ENCODE measurements at regions not wholly inside any gene's neighbourhood (a gene's known extent, or its start where the extent isn't known, plus 50 kb on each side); places are given as distances from the start of the nearest gene placed in this dataset.
"Not testable (repeated sequence)": the region's sequence is repeated elsewhere in the genome, so short reads cannot be mapped to it uniquely, and the experiment has no call there.

- not testable (repeated sequence) for H3K4me3 ChIP-seq (ENCODE audit: low read length)
These were observed 52.6 kb upstream of the KIF26B start for GRCh38 chr1:245102149-245102548.

- no peak overlapping the region for H3K4me3 ChIP-seq (ENCODE audit: low read length)
These were observed 55.4 kb upstream of the KIF26B start for GRCh38 chr1:245099401-245099800.

DNA sequence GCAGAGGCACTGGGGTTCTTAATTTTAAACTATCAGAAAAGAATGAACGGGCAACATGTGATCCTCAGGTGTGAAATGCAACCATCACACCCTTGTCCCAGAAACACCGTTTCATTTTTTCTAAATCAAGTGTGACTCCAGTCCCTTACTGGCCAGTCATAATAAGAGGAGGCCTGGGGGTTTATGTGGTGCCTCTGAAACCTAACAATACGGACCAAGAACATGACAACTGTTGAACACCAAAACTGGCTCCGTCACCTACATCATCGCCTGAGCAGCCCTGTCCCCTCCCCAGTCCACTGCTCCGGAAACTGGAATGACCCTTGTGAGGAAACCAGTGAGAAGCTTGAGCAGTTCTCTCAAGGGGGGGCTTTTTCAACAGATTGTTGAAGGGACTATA lies 55.9 kb upstream of the KIF26B start:
- H3K4me3 ChIP-seq (ENCODE audit: low read length): no peak overlapping the region
- no peak for TF ChIP-seq ZNF274 (IDR thresholded peaks at IDR 0.05; ENCODE audit: low read depth, low read length)

More at GRCh38 chr1:245099401-245099800, 55.4 kb upstream of the KIF26B start:
- no peak for TF ChIP-seq ZNF274 (IDR thresholded peaks at IDR 0.05; ENCODE audit: low read depth, low read length)

DNA sequence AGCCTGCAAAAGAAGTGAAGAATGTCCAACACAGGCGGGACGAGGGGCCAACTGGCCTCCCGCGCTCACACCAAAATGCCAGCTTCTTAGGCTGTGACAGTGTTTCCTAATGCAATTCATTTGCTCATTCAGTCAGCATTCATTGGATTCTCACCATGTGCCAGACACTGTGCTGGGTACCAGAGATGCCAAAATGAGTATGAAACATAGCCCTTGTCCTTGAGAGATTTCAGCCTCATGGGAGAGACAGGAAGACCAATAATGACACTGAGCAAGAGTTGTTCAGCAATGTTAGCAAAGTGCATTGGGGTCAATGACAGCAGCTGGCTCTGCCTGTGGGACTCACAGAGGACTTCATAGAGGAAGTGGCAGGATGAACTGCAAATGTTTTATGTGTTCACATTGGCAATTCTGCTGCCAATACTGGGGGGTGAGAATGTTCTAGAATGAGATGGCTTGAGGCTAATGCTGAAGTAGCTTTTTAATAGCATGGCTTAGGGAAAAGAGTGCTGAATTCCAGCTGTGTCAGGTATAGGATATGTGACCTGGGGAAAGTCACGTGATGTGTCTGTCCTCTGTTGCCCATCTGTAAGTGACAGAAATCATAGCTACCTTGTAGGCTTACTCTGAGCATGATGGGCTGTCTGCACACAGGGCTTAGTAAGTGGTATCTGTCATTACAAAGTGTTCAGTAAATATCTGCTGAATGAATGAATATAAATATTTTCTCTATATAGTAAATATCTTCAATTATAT lies 58.3 kb upstream of the KIF26B start:
- TF ChIP-seq ZNF274 (IDR thresholded peaks at IDR 0.05; ENCODE audit: low read depth, low read length): no peak

DNA sequence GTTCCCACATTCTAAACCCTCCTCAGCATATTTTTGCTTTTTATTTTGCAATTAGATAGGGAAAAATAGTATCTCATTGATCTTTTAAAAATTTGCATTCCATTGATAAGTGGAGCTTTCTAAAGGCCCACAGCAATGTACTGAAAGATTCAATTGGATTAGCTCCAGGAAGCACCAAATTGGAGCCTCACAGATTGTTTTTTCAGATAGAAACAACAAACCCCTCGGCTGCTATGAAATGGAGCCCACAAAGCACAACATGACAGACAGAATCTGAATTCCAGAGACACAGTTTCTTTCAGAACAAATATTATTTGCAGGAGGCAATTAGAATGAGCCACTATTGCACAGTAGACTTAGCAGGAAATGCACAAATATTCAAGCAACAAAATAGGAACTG lies 58.9 kb upstream of the KIF26B start:
- no peak for TF ChIP-seq ZNF274 (IDR thresholded peaks at IDR 0.05; ENCODE audit: low read depth, low read length)
- no peak overlapping the region for H3K4me3 ChIP-seq (ENCODE audit: low read length)

More for the DNA sequence above, 58.3 kb upstream of the KIF26B start:
- H3K4me3 ChIP-seq (ENCODE audit: low read length): no peak overlapping the region

GRCh38 chr1:245094954-245095353 lies 59.8 kb upstream of the KIF26B start:
- no peak for TF ChIP-seq ZNF274 (IDR thresholded peaks at IDR 0.05; ENCODE audit: low read depth, low read length)
- H3K4me3 ChIP-seq (ENCODE audit: low read length): no peak overlapping the region

- no peak for TF ChIP-seq ZNF274 (IDR thresholded peaks at IDR 0.05; ENCODE audit: low read depth, low read length)
- H3K4me3 ChIP-seq (ENCODE audit: low read length): no peak overlapping the region
These were observed 60.7 kb upstream of the KIF26B start for GRCh38 chr1:245094092-245094491.

DNA sequence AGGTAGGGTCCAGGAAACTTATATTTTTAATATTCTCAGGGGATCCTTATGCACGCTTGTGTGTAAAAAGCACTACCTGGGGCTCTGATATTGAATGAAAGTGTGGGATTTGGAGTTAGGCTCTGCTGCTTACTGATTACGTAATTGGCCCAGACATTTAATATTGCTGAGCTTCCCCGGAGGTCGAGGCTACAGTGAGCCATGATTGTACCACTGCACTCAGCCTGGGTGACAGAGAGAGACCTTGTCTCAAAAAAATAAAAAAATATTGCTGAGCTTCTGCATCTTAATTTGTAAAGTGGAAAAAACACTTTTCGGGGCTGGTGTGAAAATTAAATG lies 62.2 kb upstream of the KIF26B start:
- no peak for TF ChIP-seq ZNF274 (IDR thresholded peaks at IDR 0.05; ENCODE audit: low read depth, low read length)
- H3K4me3 ChIP-seq (ENCODE audit: low read length): no peak overlapping the region

- no peak for TF ChIP-seq ZNF274 (IDR thresholded peaks at IDR 0.05; ENCODE audit: low read depth, low read length)
- H3K4me3 ChIP-seq (ENCODE audit: low read length): no peak overlapping the region
These were observed 62.8 kb upstream of the KIF26B start for GRCh38 chr1:245091818-245092637.

DNA sequence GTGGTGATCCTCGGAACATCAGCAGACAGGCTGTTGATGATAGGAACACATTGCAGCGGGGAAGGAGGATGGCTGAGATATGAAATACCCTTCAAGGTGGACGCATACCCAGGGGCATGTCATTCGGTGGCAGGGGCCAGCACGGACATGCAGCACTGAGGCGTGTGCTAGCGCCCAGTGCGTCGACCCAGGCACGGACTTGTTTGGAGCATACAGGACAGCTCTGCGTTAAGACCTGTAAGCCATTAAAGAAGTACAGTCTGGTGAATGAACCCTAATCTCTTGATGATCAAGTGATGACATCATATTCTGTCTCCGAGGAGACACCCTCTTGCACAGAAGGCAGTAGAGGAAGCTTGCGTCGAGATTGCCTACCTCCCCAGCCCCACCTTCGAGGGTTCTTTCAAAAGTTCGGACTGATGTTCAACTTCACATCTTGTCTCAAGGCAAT lies 63.6 kb upstream of the KIF26B start:
- TF ChIP-seq ZNF274 (IDR thresholded peaks at IDR 0.05; ENCODE audit: low read depth, low read length): no peak
- no peak overlapping the region for H3K4me3 ChIP-seq (ENCODE audit: low read length)

- TF ChIP-seq ZNF274 (IDR thresholded peaks at IDR 0.05; ENCODE audit: low read depth, low read length): no peak
- no peak overlapping the region for H3K4me3 ChIP-seq (ENCODE audit: low read length)
These were observed 64.2 kb upstream of the KIF26B start for GRCh38 chr1:245090491-245091090.

DNA sequence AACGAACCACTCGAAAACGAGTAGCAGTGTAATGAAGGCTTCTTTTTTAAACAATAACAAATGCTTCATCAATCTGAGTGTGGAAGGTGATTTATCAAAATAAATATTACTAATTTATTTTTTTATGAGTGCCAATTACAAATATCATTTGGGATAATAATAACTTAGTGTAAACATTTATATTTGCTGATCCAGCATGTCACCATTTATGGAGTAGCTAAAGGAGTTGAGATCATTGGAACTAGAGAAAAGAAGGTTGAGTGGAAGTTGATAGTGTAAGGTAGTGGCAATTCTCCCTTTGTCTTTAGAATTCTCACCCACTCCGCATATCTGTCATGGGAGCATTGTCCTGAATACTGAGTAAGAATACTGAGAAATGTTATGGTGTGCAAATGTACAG lies 67.1 kb upstream of the KIF26B start:
- no peak overlapping the region for H3K4me3 ChIP-seq (ENCODE audit: low read length)

GRCh38 chr1:245086389-245086969 lies 68.3 kb upstream of the KIF26B start:
- no peak for TF ChIP-seq ZNF274 (IDR thresholded peaks at IDR 0.05; ENCODE audit: low read depth, low read length)
- no peak overlapping the region for H3K4me3 ChIP-seq (ENCODE audit: low read length)

More for the DNA sequence above, 67.1 kb upstream of the KIF26B start:
- no peak for TF ChIP-seq ZNF274 (IDR thresholded peaks at IDR 0.05; ENCODE audit: low read depth, low read length)

DNA sequence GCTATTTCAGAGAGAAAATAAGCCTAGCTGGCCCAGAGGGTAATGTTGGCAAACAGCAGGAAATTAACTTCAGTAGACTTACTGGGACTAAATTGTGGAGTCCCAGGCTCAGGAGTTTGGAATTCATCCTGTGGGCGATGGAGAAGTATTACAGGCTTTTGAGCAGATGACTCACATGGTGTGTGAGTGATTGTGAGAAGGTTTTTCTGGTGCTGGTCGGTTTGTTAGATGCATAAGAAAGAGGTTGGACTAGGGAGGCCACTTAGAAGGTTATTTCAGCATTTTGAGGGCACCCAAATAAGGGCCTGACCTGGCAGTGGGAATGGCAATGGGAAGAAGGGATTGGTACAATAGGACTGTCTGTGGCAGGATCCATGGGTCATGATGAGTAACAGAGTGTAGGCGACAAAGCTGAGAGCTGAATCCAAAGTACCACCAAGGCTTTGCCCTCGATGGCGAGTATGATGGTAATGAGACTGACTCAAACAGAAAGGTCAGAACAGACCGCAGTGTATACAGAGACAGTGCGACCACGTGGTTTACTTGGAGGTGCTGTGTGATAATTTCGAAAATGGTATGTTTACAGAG lies 69.2 kb upstream of the KIF26B start:
- TF ChIP-seq ZNF274 (IDR thresholded peaks at IDR 0.05; ENCODE audit: low read depth, low read length): no peak

More for the DNA sequence above, 69.2 kb upstream of the KIF26B start:
- H3K4me3 ChIP-seq (ENCODE audit: low read length): no peak overlapping the region
